Common myeloid progenitor, CD34-positive (primary cell): ENCODE measurements at regions not wholly inside any gene's neighbourhood (a gene's known extent, or its start where the extent isn't known, plus 50 kb on each side); places are given as distances from the start of the nearest gene placed in this dataset.

ENCODE experiments used
- CTCF ChIA-PET: fragments of 350-600 bp; sonication (Branson Sonifier 250); formaldehyde crosslinking; loops from one replicate; lab custom pipeline; 2021; ENCODE audit warnings: antibody characterized with exemption; lab: Charles Lee
- POLR2A ChIA-PET: fragments of 350-600 bp; sonication (Branson Sonifier 250); formaldehyde crosslinking; loops from one replicate; lab custom pipeline; 2021; ENCODE audit warnings: antibody characterized with exemption; lab: Charles Lee
- DNase-seq, 3 donors: peaks; one replicate each; pipeline versions ENCODE4 v3.0.0 to v3.0.0-alpha.2; 2013
- H3K27ac ChIP-seq, 2 experiments: 1 replicate in 1 of 2; 2 replicates in 1 of 2; pipeline ENCODE4 v1.7.0; 2013; ENCODE audit warnings: inconsistent platforms in 2 of 2, low read length in 2 of 2, mild to moderate bottlenecking in 2 of 2, low read depth in 1 of 2, moderate library complexity in 1 of 2; ENCODE audit not compliant: severe bottlenecking in 2 of 2, insufficient read depth in 1 of 2, poor library complexity in 1 of 2
- H3K27me3 ChIP-seq, 5 experiments: replicated peaks in 2 of 5; 1 replicate in 3 of 5; 2 replicates in 2 of 5; pipeline versions ENCODE4 v1.6.1 to v1.7.0; 2013; ENCODE audit warnings: low read length in 4 of 5, mild to moderate bottlenecking in 2 of 5, moderate library complexity in 2 of 5, inconsistent platforms in 1 of 5; ENCODE audit not compliant: insufficient read depth in 5 of 5, control insufficient read depth in 4 of 5
- H3K36me3 ChIP-seq, 4 experiments: 1 replicate in 2 of 4; 2 replicates in 2 of 4; pipeline versions ENCODE4 v1.6.1 to v1.7.0; 2013; ENCODE audit warnings: low read length in 3 of 4, control low read depth in 1 of 4, mild to moderate bottlenecking in 1 of 4; ENCODE audit not compliant: control insufficient read depth in 4 of 4, insufficient read depth in 4 of 4
- H3K4me1 ChIP-seq, 4 experiments: 1 replicate in 3 of 4; 2 replicates in 1 of 4; pipeline versions ENCODE4 v1.6.1 to v1.7.1; 2013; ENCODE audit warnings: low read length in 3 of 4, mild to moderate bottlenecking in 3 of 4, control low read depth in 1 of 4, inconsistent platforms in 1 of 4, moderate library complexity in 1 of 4; ENCODE audit not compliant: control insufficient read depth in 4 of 4, insufficient read depth in 4 of 4; ENCODE audit errors: control extremely low read depth in 1 of 4
- H3K4me3 ChIP-seq, 7 experiments: 1 replicate in 4 of 7; 2 replicates in 3 of 7; pipeline versions ENCODE4 v1.5.1 to v1.7.0; 2013; ENCODE audit warnings: mild to moderate bottlenecking in 7 of 7, low read length in 6 of 7, moderate library complexity in 6 of 7, inconsistent platforms in 2 of 7, low read depth in 2 of 7, control low read depth in 1 of 7; ENCODE audit not compliant: insufficient read depth in 4 of 7, control insufficient read depth in 1 of 7; ENCODE audit errors: extremely low read depth in 1 of 7
- H3K9me3 ChIP-seq, 5 experiments: 1 replicate in 4 of 5; 2 replicates in 1 of 5; pipeline versions ENCODE4 v1.6.1 to v1.7.1; 2013; ENCODE audit warnings: low read length in 4 of 5, mild to moderate bottlenecking in 2 of 5, inconsistent platforms in 1 of 5, low read depth in 1 of 5, moderate library complexity in 1 of 5; ENCODE audit not compliant: control insufficient read depth in 4 of 5, insufficient read depth in 2 of 5; ENCODE audit errors: control extremely low read depth in 1 of 5
- WGBS: methylation state at CpG from one replicate; pipeline ENCODE4 v1.1.5; 2013; ENCODE audit not compliant: insufficient coverage; 5-methylcytosine and 5-hydroxymethylcytosine counted together

DNA sequence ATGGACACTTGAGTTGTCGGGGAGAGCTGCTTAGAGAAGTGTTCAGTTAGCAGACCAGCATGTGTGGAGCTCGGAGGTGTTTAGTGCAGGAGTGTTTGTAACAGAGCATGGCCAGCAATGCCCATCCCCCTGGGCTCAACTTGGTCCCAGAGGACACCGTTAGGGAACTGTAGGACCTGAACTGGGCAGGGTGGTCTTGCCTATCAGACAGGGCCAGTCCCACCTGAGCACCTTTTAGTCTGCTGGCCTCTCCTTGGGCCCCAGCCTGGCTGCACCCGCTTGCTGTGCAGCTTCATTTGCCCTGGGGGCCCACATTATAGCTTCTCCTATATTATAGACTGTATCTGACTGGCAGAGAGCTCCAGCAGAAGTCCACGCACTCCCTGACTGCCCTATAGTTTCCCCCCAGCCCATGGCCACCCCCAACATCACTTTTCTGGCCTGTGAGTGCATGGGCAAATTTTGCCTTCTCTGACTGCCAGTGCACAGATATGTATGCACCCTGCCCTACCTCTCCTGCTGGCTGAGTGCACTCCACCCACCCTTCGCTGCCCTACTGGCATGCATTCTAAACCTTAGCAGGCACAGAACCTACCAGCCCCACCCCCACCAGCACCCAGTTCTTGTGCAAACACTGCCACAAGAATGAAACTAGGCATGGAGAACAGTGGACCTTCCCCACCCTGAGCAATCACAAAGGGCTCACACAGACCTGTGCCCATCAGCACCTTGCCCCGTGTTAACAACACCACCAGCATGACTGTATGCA, 1030.6 kb upstream of the GHITM start:
- H3K4me1 ChIP-seq, result no peaks in the 10 kb centered on the region
- DNase-seq, result no peak
- CTCF ChIA-PET, result no interaction called here
- peaks cover 0 to 7% (median 3%) of the 10 kb centered on the region in 5 experiments for H3K9me3 ChIP-seq
- H3K4me3 ChIP-seq, result no peak overlapping the region
- H3K36me3 ChIP-seq, result no peaks in the 10 kb centered on the region
- H3K27me3 ChIP-seq, result no peaks in the 10 kb centered on the region
- POLR2A ChIA-PET, result no interaction called here
- no peak overlapping the region for H3K27ac ChIP-seq
- 76% methylated on average over 6 of the region's 7 CpGs for WGBS

DNA sequence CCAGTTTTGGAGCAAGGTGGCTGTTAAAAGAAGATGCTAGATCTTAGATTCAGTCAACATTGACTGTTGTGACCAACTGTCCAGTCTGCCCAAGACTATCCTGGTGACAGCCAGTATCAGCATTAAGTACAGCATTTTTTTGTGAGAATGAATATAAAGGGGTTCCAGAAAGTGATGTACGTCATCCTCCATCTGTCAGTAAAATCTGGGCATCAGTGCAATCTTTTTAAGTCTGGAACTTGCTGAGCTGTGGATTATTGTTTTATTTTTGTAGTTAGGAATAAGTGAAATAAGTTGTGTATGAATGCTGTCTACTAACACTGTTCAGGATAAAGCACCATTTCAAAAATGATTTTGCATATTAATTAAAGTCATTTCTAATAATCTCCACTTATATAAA, 1020.0 kb upstream of the GHITM start:
- ChIA-PET CTCF (no interaction called here), POLR2A (no interaction called here)
- Histone ChIP-seq H3K4me1 (no peaks in the 10 kb centered on the region), H3K9me3 (no peaks in the 10 kb centered on the region), H3K27ac (no peak overlapping the region), H3K27me3 (no peaks in the 10 kb centered on the region), H3K36me3 (no peaks in the 10 kb centered on the region), H3K4me3 (no peak overlapping the region)
- no peak for DNase-seq
- 100% methylated on average over 1 of the region's 1 CpG for WGBS

DNA sequence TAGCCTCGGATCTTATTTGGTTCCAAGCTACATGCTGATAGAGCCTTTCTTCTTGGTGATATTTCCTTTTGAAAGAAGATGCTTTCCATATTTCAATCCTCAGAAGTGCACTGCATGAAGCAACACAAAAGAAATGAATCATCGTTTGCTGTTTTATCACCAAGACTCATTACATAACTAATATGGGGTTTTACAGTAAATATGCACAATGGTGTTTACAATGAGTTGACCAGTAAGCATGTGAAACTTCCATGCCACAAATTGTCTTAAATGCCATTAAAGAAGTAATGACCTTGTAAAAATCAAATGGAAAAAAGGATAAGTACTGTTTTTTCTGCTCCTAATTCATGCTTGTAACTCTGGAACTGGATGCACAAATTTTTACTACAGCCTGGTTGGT, 1017.0 kb upstream of the GHITM start:
- no peak overlapping the region for H3K27ac ChIP-seq
- CTCF ChIA-PET, result no interaction called here
- no peaks in the 10 kb centered on the region for H3K9me3 ChIP-seq
- no peaks in the 10 kb centered on the region for H3K4me1 ChIP-seq
- no peak for DNase-seq
- H3K27me3 ChIP-seq, result no peaks in the 10 kb centered on the region
- no CpG with 5 or more reads among the region's 2 CpGs for WGBS
- H3K4me3 ChIP-seq, result no peak overlapping the region
- POLR2A ChIA-PET, result no interaction called here
- H3K36me3 ChIP-seq, result no peaks in the 10 kb centered on the region

DNA sequence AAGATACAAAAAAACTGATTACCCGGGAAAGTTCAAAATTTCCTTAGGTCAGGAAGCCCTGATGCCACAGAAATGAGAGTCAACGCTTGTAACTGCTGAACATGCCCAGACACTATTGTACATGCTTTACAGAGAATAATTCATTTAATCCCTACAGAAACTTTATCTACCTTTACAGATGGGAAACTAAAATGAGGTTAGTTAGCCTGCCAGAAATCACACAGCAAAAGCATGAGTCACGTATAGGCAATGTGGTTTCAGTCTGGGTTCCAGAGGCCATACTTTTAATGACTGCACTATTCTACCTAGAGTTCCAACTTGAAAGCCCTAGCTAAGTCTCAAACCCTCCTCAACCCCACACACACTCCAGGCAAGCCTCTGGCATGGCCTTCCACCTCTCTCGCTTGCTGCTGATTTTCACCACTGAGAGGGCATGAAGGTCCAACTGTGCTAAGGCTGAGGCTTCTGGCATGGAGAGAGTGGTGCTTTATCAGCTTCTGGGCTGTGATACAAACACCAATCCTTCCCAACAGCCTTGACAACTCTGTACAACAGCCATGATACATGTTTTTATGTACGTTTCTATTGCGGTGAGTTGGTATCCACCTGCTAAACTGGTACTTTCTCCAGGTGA, 1011.2 kb upstream of the GHITM start:
- Histone ChIP-seq H3K27ac (no peak overlapping the region), H3K9me3 (no peaks in the 10 kb centered on the region), H3K4me1 (no peaks in the 10 kb centered on the region), H3K36me3 (no peaks in the 10 kb centered on the region), H3K27me3 (no peaks in the 10 kb centered on the region), H3K4me3 (no peak overlapping the region)
- CTCF ChIA-PET, result no interaction called here
- DNase-seq, result no peak
- POLR2A ChIA-PET, result no interaction called here
- 89% methylated on average over 6 of the region's 6 CpGs for WGBS

DNA sequence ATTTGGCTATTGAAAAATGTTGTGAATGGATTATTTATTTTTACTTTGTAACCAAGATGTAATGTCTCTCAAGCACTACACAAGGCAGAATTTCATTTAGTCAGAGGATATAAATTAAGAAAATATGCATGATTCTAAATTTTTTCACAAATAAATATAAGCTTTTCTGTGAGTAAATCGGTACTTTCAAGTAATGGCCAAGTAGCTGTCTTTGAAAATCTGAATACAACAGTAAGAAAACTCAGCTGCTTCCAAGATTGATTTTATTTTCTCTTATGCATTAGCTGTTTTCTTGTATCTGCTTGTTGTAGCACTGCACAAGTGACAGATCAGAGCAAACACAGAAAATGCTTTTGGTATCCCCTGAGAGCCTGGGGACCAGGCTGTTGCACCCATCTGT, 998.5 kb upstream of the GHITM start:
- DNase-seq, result no peak
- no CpG with 5 or more reads among the region's 1 CpG for WGBS

DNA sequence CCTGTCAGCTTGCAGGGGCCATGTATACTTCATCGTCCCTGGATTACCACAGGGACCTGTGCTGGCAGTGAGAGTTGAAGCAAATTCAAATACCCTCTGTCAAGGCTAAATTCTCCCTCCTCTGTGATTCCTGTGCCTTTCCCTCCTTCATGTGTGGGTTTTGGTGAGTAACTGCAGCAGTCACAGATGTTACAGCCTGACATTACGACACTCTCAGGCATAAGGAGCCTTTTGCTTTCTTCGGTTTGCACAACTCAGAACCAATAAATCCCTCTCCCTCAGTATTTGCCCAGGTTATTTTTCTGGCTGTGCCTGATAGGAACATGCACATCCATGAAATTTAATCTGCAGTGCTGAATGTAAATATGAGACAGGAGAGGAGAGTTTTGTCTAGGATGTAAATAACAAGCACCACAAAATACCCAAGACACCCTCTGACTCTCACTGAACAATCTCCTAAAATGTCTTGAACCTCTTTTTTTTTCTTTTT, 997.2 kb upstream of the GHITM start:
- no peak overlapping the region for H3K4me3 ChIP-seq
- ChIA-PET POLR2A (no interaction called here), CTCF (no interaction called here)
- H3K36me3 ChIP-seq, result no peaks in the 10 kb centered on the region
- WGBS, result 29% methylated on average over 1 of the region's 3 CpGs
- no peak overlapping the region for H3K27ac ChIP-seq
- no peaks in the 10 kb centered on the region for H3K27me3 ChIP-seq
- no peaks in the 10 kb centered on the region for H3K4me1 ChIP-seq
- no peak for DNase-seq
- H3K9me3 ChIP-seq, result no peaks in the 10 kb centered on the region

More for the DNA sequence above, 998.5 kb upstream of the GHITM start:
- H3K27ac ChIP-seq, result no peak overlapping the region
- H3K4me1 ChIP-seq, result no peaks in the 10 kb centered on the region
- H3K9me3 ChIP-seq, result no peaks in the 10 kb centered on the region
- POLR2A ChIA-PET, result no interaction called here
- no peak overlapping the region for H3K4me3 ChIP-seq
- CTCF ChIA-PET, result no interaction called here
- H3K27me3 ChIP-seq, result no peaks in the 10 kb centered on the region
- no peaks in the 10 kb centered on the region for H3K36me3 ChIP-seq

DNA sequence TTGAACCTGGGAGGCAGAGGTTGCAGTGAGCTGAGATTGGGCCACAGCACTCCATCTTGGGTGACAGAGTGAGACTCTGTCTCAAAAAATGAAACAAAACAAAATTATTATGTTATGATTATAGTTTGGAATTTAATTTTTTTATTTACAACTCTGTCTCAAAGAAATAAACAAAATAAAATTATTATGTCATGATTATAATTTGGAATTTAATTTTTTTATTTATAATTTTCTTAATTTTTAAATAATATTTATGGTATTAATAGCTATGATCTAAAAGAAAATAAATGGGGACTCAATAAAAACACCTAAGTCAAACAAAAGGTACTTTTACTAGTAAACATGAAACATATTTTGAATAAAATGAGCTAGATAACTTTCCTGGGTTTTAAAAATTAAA, 994.8 kb upstream of the GHITM start:
- no peak for DNase-seq
- Histone ChIP-seq H3K9me3 (peaks cover 0 to under 1% (median 0%) of the 10 kb centered on the region in 5 experiments), H3K27ac (no peak overlapping the region), H3K27me3 (no peaks in the 10 kb centered on the region), H3K4me1 (no peaks in the 10 kb centered on the region), H3K36me3 (no peaks in the 10 kb centered on the region), H3K4me3 (no peak overlapping the region)
- POLR2A ChIA-PET, result no interaction called here
- CTCF ChIA-PET, result no interaction called here
